SU-DHL-6 (cell line): ENCODE measurements at regions not wholly inside any gene's neighbourhood (a gene's known extent, or its start where the extent isn't known, plus 50 kb on each side); places are given as distances from the start of the nearest gene placed in this dataset.

Experiments
- H2AFZ ChIP-seq: fragments of 200-600 bp; sonication (generic); 2 replicates; pipeline ENCODE4 v1.6.1; 2014; ENCODE audit warnings: low read depth, mild to moderate bottlenecking, moderate library complexity, mixed read lengths, antibody characterized with exemption, low read length; ENCODE audit not compliant: severe bottlenecking
- H3F3A ChIP-seq: fragments of 200-600 bp; shearing (Covaris generic); 2 replicates; pipeline ENCODE4 v1.6.0; 2016; ENCODE audit warnings: antibody characterized with exemption, mild to moderate bottlenecking; ENCODE audit not compliant: insufficient read depth
- H3K27ac ChIP-seq: fragments of 200-600 bp; sonication (generic); 2 replicates; pipeline ENCODE4 v1.5.1; 2016; ENCODE audit warnings: low read depth, mild to moderate bottlenecking, low read length, moderate library complexity, mixed read lengths
- H3K27me3 ChIP-seq: fragments of 200-600 bp; sonication (generic), shearing (Covaris generic); 2 replicates; pipeline ENCODE4 v1.6.0; 2014; ENCODE audit warnings: mild to moderate bottlenecking, low read length
- H3K36me3 ChIP-seq: fragments of 200-600 bp; sonication (generic); 2 replicates; pipeline ENCODE4 v1.6.1; 2014; ENCODE audit warnings: mild to moderate bottlenecking, low read length, mixed read lengths
- H3K4me2 ChIP-seq: fragments of 300-600, 200-600 bp; shearing (Covaris generic), sonication (generic); 2 replicates; pipeline ENCODE4 v1.6.0; 2014; ENCODE audit warnings: low read length, low read depth, mild to moderate bottlenecking; ENCODE audit not compliant: poor library complexity, severe bottlenecking
- H3K4me3 ChIP-seq: fragments of 200-600 bp; sonication (generic); 2 replicates; pipeline ENCODE4 v1.5.1; 2014; ENCODE audit warnings: antibody characterized with exemption, low read length, mild to moderate bottlenecking, mixed read lengths; ENCODE audit not compliant: insufficient read depth, poor library complexity, severe bottlenecking
- H3K79me2 ChIP-seq: fragments of 200-600 bp; sonication (generic); 2 replicates; pipeline ENCODE4 v1.6.1; 2014; ENCODE audit warnings: mild to moderate bottlenecking, low read length, moderate library complexity; ENCODE audit not compliant: insufficient read depth
- H3K9ac ChIP-seq: fragments of 200-600 bp; sonication (generic); 2 replicates; pipeline ENCODE4 v1.7.0; 2014; ENCODE audit warnings: mild to moderate bottlenecking, low read length
- H3K9me2 ChIP-seq: fragments of 200-600 bp; sonication (generic); replicated peaks from 2 replicates; pipeline ENCODE4 v1.6.1; 2014; ENCODE audit warnings: low read length; ENCODE audit not compliant: insufficient read depth
- H3K9me3 ChIP-seq: fragments of 200-600 bp; sonication (generic); 2 replicates; pipeline ENCODE4 v1.6.1; 2014; ENCODE audit warnings: low read length, mixed read lengths; ENCODE audit not compliant: insufficient read depth
- H4K20me1 ChIP-seq: fragments of 200-600 bp; sonication (generic); 2 replicates; pipeline ENCODE4 v1.6.1; 2014; ENCODE audit warnings: low read depth, mild to moderate bottlenecking, antibody characterized with exemption, low read length, moderate library complexity, mixed read lengths
- EZH2phosphoT487 ChIP-seq: fragments of 200-600 bp; sonication (generic), shearing (Covaris generic); conservative IDR thresholded peaks from 2 replicates; pipeline ENCODE4 v1.6.1; 2018; ENCODE audit warnings: mild to moderate bottlenecking, antibody characterized with exemption, low read length, moderate library complexity, mixed read lengths
- TF ChIP-seq, protein P1 (sequence below): fragments of 200-600 bp; sonication (generic); IDR thresholded peaks from one replicate; pipeline ENCODE4 v1.5.1; 2017; ENCODE audit warnings: antibody characterized with exemption, mild to moderate bottlenecking, low read length, moderate library complexity; ENCODE audit not compliant: insufficient read depth, poor library complexity, severe bottlenecking

DNA sequence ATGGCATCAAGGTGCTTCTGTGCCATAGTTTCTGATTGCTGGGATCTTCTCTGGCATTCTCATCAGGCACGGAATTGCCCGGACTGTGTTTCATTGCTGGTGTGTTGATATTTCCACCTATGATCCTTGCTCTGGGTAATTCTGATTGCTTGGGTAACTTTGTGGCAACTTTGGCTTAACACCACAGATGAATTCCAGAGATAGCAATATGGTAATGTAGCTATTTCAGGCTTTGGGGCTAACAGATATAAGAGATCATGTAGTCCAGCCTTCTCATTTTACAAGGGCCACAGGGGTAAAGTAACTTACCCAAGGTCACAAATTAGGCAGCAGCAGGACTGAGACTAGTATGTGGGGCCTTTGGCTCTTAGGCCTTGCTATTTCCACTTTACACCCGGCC lies 53.9 kb upstream of the PLPP4 start:
- Histone ChIP-seq H3F3A (no peaks in the 10 kb centered on the region), H3K36me3 (no peaks in the 10 kb centered on the region), H3K9me2 (no peaks in the 10 kb centered on the region), H2AFZ (no peak overlapping the region), H3K4me2 (no peak overlapping the region), H4K20me1 (no peaks in the 10 kb centered on the region), H3K9me3 (no peaks in the 10 kb centered on the region), H3K9ac (no peak overlapping the region), H3K27ac (no peak overlapping the region), H3K4me3 (no peak overlapping the region), H3K79me2 (no peaks in the 10 kb centered on the region), H3K27me3 (no peaks in the 10 kb centered on the region)
- no peak for TF ChIP-seq EZH2phosphoT487
- TF ChIP-seq, protein P1, sequence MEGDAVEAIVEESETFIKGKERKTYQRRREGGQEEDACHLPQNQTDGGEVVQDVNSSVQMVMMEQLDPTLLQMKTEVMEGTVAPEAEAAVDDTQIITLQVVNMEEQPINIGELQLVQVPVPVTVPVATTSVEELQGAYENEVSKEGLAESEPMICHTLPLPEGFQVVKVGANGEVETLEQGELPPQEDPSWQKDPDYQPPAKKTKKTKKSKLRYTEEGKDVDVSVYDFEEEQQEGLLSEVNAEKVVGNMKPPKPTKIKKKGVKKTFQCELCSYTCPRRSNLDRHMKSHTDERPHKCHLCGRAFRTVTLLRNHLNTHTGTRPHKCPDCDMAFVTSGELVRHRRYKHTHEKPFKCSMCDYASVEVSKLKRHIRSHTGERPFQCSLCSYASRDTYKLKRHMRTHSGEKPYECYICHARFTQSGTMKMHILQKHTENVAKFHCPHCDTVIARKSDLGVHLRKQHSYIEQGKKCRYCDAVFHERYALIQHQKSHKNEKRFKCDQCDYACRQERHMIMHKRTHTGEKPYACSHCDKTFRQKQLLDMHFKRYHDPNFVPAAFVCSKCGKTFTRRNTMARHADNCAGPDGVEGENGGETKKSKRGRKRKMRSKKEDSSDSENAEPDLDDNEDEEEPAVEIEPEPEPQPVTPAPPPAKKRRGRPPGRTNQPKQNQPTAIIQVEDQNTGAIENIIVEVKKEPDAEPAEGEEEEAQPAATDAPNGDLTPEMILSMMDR: no peak

DNA sequence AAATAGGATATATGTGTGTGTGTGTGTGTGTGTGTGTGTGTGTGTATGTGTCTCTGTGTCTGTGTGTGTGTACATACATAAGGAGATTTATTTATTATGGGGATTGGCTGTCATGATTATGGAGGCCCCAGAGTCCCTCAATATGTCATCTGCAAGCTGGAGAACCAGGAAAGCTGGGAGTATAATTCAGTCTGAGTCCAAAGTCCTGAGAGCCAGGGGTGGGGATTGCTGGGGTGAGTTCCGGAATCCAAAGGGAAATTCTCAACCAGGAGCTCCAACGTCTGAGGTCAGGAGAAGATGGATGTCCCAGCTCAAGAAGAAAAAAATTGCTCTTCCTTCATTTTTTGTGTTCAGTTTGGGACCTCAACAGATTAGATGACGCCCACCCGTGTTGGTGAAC lies 50.7 kb upstream of the PLPP4 start:
- Histone ChIP-seq H3K4me3 (no peak overlapping the region), H3K9me2 (no peaks in the 10 kb centered on the region), H3K79me2 (no peaks in the 10 kb centered on the region), H3K27ac (no peak overlapping the region), H4K20me1 (no peaks in the 10 kb centered on the region), H3K9ac (no peak overlapping the region), H3F3A (no peaks in the 10 kb centered on the region), H3K4me2 (no peak overlapping the region), H2AFZ (no peak overlapping the region), H3K36me3 (no peaks in the 10 kb centered on the region), H3K27me3 (no peaks in the 10 kb centered on the region; the same call in 1 of the 2 replicates), H3K9me3 (no peaks in the 10 kb centered on the region)
- no peak for TF ChIP-seq EZH2phosphoT487
- TF ChIP-seq, protein P1: no peak
